Stimulated activated naive CD4-positive, alpha-beta T cell (primary cell): ENCODE measurements at regions not wholly inside any gene's neighbourhood (a gene's known extent, or its start where the extent isn't known, plus 50 kb on each side); places are given as distances from the start of the nearest gene placed in this dataset.
"Not testable (repeated sequence)": the region's sequence is repeated elsewhere in the genome, so short reads cannot be mapped to it uniquely, and the experiment has no call there.

Experiments used
- DNase-seq, 6 experiments: peaks; one replicate each; lab custom pipeline; 2025; lab: John Stamatoyannopoulos, UW

DNA sequence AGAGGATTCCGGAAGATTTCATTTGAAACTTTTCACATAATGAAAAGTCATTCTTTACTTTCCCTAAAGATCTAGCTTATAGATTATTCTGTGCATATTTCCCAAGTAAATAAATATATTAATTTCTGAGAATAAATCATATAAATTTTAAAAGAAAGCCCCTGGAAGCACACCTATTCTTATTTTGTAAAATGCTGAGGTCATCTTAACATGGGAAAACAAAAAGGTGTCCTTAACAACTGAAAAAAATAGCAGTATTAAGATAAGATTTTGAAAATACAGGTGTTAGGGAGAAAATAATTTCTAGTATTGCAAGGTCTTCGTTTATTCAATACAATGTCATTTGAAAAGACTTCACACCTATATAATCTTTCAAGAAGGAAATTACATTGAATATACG, 567.5 kb upstream of the CHAC2 start:
- no peak for DNase-seq

DNA sequence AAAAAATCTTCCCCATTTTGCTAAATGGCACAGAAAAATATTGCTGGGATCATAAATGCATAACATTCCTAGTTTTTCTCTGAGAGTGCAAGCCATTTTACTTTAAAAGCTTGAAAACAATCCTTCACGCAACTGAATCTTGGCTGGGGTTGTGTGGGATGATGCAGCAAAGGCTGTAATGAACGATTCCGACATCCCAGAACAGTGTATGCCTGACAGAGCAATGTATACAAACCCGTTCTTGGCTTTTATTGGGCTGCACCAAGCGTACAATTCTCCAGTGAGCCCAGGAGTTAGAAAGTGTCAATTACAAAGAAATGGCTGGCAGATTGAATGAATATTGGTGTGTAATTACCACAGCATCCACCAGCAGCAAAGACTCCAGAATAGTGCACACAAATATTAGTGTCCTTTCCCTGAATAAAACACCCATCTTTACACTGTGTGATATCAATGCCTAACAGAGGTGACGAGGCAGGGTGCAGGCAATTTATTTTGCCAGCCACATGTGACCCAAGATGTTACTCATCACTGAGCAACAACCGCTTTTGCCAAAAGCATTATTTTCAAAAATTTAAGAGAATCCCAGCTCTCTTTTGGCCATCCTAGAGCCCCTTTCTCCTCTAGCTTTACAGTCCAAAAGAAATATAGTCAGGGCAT, 578.6 kb upstream of the CHAC2 start:
- DNase-seq: no peak

GRCh38 chr2:53183581-53183980, 584.0 kb upstream of the CHAC2 start:
- DNase-seq: no peak

GRCh38 chr2:53182601-53183000, 585.0 kb upstream of the CHAC2 start:
- DNase-seq: no peak

DNA sequence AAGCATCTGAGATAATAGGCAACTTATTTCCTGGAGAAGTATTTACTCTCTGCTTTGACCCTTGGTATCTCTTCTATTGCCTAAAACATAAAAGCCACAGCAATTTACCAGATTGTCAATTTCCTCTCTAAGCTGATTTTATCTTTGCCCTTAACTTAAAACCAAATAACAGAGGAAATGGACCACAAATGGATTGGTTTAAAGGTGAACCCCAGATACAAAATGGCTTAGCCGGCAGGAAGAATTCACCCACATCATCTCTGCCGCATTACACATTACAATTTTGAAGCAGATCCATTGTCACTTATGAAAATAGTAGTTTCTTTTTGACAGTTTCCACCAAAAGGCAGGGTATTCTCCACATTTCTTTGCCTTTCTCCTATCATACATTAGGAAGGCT, 585.8 kb upstream of the CHAC2 start:
- DNase-seq: no peak

DNA sequence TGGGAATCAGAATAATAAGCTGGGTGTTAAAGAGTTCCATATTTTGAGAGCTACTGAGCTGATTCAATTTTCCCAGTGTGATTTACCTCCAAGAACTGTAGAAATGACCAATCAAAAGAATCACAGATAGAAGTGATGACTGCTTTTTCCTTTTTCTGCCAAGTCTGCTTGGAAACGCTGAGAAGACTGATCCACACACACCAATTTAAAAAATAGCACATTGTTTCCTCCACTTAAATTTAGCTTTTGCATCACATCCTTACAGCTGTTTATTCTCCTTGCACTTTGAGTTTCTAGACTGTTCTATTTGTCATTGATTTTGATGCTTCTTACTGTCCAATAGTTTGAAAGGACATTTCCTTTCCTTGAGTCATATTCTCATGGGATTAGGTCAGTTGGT, 590.3 kb upstream of the CHAC2 start:
- DNase-seq: no peak

DNA sequence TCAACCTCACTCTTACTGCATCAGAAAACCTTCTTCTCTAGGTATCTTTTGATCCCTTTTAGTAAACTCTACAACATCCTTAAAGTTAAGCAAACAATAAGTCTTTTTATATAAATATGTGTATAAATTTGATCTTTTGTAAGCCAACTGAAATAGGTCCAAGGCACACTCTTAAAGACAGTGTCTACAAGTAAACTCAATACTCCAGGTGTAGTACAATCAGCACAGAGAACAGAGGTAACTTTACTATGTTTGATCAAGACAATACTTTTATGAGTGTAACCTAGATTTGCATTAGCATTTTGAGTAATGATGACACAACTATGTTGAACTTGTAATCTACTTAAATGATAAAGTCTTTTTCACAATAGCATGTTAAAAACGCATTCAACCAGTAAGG, 593.1 kb upstream of the CHAC2 start:
- no peak for DNase-seq

DNA sequence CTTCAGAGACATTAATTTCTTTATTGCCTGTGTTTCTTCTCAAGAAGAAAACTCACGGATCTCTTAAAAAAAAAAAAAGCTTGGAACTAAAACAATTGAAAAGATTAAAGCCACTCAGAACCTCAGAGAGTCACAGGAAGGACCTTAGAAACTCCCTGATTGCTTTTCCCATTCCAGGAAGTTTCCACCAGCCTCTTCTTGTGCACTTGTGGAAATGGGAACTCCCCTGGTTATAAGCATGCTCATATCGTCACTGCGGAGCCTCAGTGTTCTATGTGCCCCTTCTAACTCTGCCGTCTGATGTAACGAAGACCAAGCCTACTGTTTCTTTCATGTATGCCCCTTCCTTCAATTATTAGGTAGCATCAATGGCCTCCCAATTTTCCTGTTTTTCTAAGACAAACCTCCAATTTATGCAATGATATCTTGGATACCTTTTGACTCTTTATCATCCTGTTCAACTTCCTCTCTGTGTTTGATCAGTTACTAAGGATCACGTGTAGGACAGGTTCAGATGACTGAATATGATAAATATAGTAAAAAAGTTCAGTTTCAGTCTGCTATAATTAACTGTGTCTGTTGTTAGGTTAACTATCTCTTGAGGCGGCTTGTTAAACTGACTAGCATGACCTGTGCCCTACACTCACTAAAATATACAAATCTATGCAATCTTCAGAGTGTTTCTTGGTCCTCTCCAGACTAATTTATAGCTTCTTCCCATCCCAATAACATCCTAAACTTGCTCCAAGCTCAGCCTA, 593.7 kb upstream of the CHAC2 start:
- no peak for DNase-seq

GRCh38 chr2:53173091-53173490, 594.5 kb upstream of the CHAC2 start:
- no peak for DNase-seq

DNA sequence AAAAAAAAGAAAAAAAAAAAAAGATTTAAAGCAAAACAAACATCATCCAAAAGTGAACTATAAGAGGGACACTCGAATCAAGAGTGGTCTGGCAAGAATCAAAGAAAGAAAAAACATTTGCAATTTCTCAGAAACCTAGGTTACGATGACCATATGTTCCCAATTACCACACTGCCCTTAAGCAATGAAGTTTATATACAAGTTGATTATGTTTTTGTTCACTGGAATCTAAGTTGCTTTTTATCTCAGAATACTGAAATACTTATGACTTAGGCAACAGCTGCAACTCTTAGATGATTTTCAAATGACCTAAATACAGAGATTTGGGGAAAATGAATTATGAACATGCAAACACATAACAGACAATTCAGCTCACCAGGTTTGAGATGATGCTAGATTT, 597.1 kb upstream of the CHAC2 start:
- no peak for DNase-seq

GRCh38 chr2:53167227-53167626, 600.4 kb upstream of the CHAC2 start:
- no peak for DNase-seq

DNA sequence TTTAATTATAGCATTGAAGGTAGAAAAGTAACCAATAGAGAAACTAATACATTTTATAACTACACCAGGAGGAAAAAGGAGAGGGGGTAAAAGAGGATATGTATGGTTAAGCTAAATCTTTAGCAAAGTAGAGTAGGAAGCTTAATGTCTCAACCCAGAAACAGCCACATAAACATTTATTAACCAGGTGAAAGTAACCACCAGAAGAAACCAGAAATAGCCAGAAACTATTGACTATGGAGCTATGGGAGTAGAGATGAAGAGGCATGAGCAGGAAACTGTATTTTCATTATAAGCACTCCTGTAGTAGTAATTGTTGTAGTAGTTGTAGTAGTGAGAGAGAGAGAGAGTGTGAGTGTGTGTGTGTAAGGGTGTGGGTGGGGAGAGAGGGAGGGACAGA, 617.5 kb upstream of the CHAC2 start:
- no peak for DNase-seq

- no peak for DNase-seq
These were observed 619.4 kb upstream of the CHAC2 start for GRCh38 chr2:53148221-53148620.

- no peak for DNase-seq
These were observed 636.2 kb upstream of the CHAC2 start for GRCh38 chr2:53131416-53131815.

DNA sequence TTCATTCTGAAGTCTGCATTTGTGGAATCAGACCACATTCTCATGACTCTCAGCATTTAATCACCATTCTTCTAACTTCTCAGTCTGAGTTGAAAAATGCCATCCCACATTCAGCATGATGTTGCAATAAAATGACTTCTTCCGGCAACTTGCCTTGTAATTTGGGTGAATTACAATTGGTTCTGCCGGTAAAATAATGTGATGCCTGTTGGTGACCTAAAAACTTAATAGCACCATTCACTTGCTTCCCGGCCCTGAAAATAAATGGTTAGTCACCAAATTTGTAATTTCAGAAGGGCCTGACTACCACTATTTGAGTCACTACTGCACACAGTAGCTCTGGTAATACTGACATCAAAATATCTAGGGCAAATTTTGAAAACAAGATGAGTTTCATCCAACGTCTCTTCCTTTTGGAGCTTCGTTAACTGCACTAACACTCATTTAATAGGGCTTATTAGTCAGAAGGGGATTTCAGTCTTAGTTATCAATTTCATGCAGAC, 637.1 kb upstream of the CHAC2 start:
- DNase-seq: no peak

DNA sequence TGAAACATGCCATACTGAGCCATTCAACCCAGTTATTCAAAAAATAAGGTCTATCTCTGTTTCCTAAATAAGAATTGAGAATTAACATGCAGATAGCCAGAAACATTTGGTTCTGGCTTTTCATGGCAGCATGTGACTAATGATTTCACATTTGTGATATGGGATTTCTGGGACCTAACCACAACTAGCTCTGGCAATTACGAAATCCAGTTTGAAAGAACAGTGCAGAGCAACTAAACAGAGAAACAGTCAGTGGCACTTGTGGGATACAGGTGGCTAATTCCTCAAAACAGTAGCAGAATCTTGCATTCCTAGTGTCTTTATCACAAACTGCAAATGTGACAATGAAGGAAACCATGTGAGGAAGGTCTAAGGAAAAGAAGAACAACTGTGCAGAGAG, 637.8 kb upstream of the CHAC2 start:
- DNase-seq: no peak

DNA sequence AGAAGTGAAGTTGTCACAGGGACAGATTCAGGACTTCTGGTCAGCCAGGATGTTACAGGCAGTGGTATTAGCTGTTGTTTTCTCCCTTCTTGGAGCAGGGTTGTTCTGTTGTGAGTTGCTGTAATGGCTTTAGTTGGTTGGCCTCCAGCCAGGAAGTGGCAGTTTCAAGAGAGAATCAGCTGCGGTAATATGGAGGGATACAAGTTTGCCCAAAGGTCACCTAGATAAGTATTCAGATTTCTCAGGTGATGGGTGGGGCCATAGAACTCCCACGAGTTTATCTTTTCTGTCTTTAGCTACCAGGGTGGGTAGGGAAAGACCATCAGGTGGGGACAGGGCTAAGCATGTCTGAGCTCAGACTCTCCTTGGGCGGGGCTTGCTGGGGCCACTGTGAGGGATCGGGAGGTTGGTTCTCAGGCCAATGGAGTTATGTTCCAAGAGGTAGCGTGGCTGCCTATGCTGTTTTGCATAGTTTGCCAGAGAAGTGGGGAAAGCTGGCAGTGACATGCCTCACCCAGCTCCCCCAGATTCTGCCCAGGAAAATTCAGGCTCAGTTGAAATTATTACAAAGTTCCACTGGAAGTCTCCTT, 640.4 kb upstream of the CHAC2 start:
- DNase-seq: no peak

DNA sequence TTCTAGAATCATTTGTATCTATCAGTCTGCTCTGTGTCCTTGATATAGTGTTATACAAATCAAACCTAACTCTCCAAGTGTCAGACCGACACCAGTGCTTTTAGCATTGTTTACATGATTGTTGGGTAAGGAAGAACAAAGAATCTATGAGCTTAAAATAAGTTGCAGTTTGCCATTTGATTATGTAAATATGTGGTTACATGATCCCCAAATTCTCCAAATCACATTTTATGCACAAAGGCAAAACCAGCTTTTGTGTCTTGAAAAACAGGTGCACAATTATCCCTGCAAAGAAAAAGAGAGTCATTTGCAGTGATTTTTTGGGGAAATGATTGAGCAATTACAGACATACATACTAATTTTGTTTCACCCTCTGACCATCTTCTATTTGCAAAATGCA, 652.6 kb upstream of the CHAC2 start:
- no peak for DNase-seq

- DNase-seq: no peak
These were observed 653.0 kb upstream of the CHAC2 start for GRCh38 chr2:53114582-53114981.

DNA sequence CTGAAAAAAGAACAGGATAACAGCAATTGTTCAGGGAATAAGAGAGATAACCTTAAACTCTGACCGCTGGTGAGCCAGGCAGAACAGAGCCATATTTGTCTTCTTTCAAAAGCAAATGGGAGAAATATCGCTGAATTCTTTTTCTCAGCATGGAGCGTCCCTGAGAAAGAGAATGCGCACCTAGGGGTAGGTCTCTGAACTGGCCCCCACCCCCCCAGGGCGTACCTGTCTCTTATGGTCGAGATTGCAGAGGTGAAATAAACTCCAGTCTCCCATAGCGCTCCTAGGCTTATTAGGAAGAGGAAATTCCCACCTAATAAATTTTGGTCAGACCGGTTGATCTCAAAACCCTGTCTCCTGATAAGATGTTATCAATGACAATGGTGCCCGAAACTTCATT, 655.2 kb upstream of the CHAC2 start:
- DNase-seq: not testable (repeated sequence)

DNA sequence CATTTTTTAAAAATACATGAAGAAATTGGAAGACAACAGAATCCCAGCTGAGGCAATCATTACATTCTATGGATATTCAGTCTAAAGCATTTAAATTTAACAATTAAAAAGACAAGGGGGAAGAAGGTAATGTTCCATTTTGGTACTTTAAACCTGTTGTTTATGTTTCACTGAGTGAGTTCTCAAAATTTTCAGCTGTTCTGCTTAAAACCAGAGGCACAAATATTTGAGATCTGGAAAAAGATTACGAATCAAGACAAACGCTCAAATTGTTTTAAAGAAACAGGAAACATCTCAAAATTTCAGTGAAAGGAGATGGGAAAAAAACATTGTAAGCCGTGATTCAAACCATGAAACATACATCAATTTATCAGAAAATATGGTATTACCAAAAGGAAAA, 656.2 kb upstream of the CHAC2 start:
- DNase-seq: no peak

GRCh38 chr2:53111004-53111403, 656.6 kb upstream of the CHAC2 start:
- no peak for DNase-seq

- no peak for DNase-seq
These were observed 659.4 kb upstream of the CHAC2 start for GRCh38 chr2:53108246-53108645.
